Stimulated activated CD4-positive, alpha-beta T cell treated with anti-CD3 and anti-CD28 coated beads, Interleukin-4, amount 100 ng/mL, for 4 hours (primary cell): ENCODE measurements at regions not wholly inside any gene's neighbourhood (a gene's known extent, or its start where the extent isn't known, plus 50 kb on each side); places are given as distances from the start of the nearest gene placed in this dataset.
"Not testable (repeated sequence)": the region's sequence is repeated elsewhere in the genome, so short reads cannot be mapped to it uniquely, and the experiment has no call there.

Experiments used
- DNase-seq, 2 experiments: peaks; one replicate each; pipeline ENCODE4 v3.0.0-alpha.2; 2020

GRCh38 chr9:75197561-75197960, 109.2 kb downstream of the OSTF1 start:
- DNase-seq = no peak

- no peak for DNase-seq
Measured at GRCh38 chr9:75198436-75198835, 110.1 kb downstream of the OSTF1 start.

- DNase-seq = no peak
Measured at GRCh38 chr9:75200892-75201470, 112.7 kb downstream of the OSTF1 start.

GRCh38 chr9:75201480-75202209, 113.3 kb downstream of the OSTF1 start:
- no peak for DNase-seq

- DNase-seq = not testable (repeated sequence)
Measured at GRCh38 chr9:75207997-75208396, 119.7 kb downstream of the OSTF1 start.

- DNase-seq = no peak
Measured at GRCh38 chr9:75210215-75210614, 121.9 kb downstream of the OSTF1 start.

GRCh38 chr9:75213765-75214164, 125.5 kb downstream of the OSTF1 start:
- DNase-seq = no peak

- no peak for DNase-seq
Measured at GRCh38 chr9:75226403-75227139, 138.3 kb downstream of the OSTF1 start.

GRCh38 chr9:75228893-75229292, 140.6 kb downstream of the OSTF1 start:
- no peak for DNase-seq

- no peak for DNase-seq
Measured at GRCh38 chr9:75229605-75230332, 141.5 kb downstream of the OSTF1 start.

- no peak for DNase-seq
Measured at GRCh38 chr9:75230469-75230868, 142.2 kb downstream of the OSTF1 start.

GRCh38 chr9:75231167-75231566, 142.9 kb downstream of the OSTF1 start:
- DNase-seq = no peak

- DNase-seq = no peak
Measured at GRCh38 chr9:75233011-75233410, 144.7 kb downstream of the OSTF1 start.

- no peak for DNase-seq
Measured at GRCh38 chr9:75235632-75236031, 147.3 kb downstream of the OSTF1 start.

GRCh38 chr9:75238311-75238976, 150.1 kb downstream of the OSTF1 start:
- DNase-seq = peak; percentile 14 to 17

GRCh38 chr9:75239176-75239575, 150.9 kb downstream of the OSTF1 start:
- no peak for DNase-seq

GRCh38 chr9:75242426-75242825, 154.1 kb downstream of the OSTF1 start:
- DNase-seq = no peak

- no peak for DNase-seq
Measured at GRCh38 chr9:75246949-75247348, 158.6 kb downstream of the OSTF1 start.

- DNase-seq = peak; percentile 7 to 11
Measured at GRCh38 chr9:75265525-75265972, 177.2 kb downstream of the OSTF1 start.

- no peak for DNase-seq
Measured at GRCh38 chr9:75269197-75269596, 180.9 kb downstream of the OSTF1 start.

- not testable (repeated sequence) for DNase-seq
Measured at GRCh38 chr9:75273055-75273454, 184.7 kb downstream of the OSTF1 start.

GRCh38 chr9:75274781-75275180, 186.5 kb downstream of the OSTF1 start:
- DNase-seq = no peak

- DNase-seq = no peak
Measured at GRCh38 chr9:75282047-75282446, 193.7 kb downstream of the OSTF1 start.
